ENCODE measurements at regions not wholly inside any gene's neighbourhood (a gene's known extent, or its start where the extent isn't known, plus 50 kb on each side); places are given as distances from the start of the nearest gene placed in this dataset.

DNA sequence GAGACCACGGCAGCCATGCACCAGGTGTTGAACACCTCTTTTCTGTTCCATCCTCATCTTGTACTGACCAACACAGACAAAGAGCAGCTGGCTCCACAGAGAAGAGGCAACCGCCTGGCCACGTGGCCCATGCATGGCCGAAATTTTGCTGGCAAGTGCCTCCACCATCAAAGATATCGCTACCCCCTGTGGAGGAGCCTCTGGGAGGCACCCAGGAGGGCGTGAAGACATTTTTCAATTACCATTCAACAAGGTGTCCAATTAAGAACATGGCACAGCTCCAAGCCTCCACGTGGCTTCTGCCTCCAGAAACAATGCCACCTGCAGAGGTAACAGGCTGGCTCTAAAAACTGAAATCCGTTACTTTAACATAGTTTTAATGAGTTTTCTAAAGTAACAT, 54.4 kb upstream of the CKS2 start:
- no peak for TF ChIP-seq JUND (IDR thresholded peaks at IDR 0.05; ENCODE audit: low read depth)
- in situ Hi-C loops (cut with HindIII; ENCODE audit: low pct_unique_long_range_greater_than_20kb, low sequenced_read_pairs) = no loop called here
- no peak for DNase-seq (ENCODE audit: low read depth in 1 of 2, low spot score in 1 of 2)

DNA sequence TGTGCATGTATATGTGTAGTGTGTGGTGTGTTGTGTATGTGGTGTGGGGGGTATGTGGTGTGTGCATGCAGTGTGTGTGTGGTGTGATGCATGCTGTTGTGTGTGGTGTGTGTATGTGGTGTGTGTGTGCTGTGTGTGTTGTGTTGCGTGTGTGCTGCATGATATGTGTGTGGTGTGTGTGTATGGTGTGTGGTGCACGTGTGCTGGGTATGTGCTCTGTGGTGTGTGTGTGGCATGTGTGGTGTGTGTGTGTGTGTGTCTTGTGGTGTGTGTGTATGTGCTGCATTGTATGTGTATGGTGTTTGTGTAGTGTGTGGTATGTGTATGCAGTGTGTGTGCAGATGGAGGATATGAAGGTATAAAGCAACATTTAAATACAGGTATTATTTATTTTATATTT, 50.5 kb upstream of the CKS2 start:
- in situ Hi-C loops (cut with HindIII; ENCODE audit: low pct_unique_long_range_greater_than_20kb, low sequenced_read_pairs) = no loop called here
- DNase-seq (ENCODE audit: low read depth in 1 of 2, low spot score in 1 of 2) = no peak
- no peak for TF ChIP-seq JUND (IDR thresholded peaks at IDR 0.05; ENCODE audit: low read depth)

Data from T47D (cell line).